Suprapubic skin (tissue), 3 donors: ENCODE measurements at regions not wholly inside any gene's neighbourhood (a gene's known extent, or its start where the extent isn't known, plus 50 kb on each side); places are given as distances from the start of the nearest gene placed in this dataset.

Experiments
- CTCF ChIP-seq, 2 donors: fragments of 200-600 bp in 1 of 2; fragments of 450-650 bp in 1 of 2; sonication (generic) in 1 of 2; IDR thresholded peaks; one replicate each; pipeline ENCODE4 v1.5.1; 2016 to 2019; ENCODE audit warnings: antibody characterized with exemption in 2 of 2, mild to moderate bottlenecking in 1 of 2, moderate library complexity in 1 of 2
- POLR2A ChIP-seq, 2 donors: fragments of 450-650 bp; IDR thresholded peaks; one replicate each; pipeline ENCODE4 v1.6.1; 2017; ENCODE audit warnings: antibody characterized with exemption in 2 of 2, mild to moderate bottlenecking in 2 of 2, moderate library complexity in 2 of 2

GRCh38 chr22:47342446-47342845 is 580.0 kb downstream of the TBC1D22A start:
- TF ChIP-seq POLR2A (IDR thresholded peaks at IDR 0.05), result no peak
- no peak for TF ChIP-seq CTCF (IDR thresholded peaks at IDR 0.05)
